ENCODE measurements at regions not wholly inside any gene's neighbourhood (a gene's known extent, or its start where the extent isn't known, plus 50 kb on each side); places are given as distances from the start of the nearest gene placed in this dataset.

DNA sequence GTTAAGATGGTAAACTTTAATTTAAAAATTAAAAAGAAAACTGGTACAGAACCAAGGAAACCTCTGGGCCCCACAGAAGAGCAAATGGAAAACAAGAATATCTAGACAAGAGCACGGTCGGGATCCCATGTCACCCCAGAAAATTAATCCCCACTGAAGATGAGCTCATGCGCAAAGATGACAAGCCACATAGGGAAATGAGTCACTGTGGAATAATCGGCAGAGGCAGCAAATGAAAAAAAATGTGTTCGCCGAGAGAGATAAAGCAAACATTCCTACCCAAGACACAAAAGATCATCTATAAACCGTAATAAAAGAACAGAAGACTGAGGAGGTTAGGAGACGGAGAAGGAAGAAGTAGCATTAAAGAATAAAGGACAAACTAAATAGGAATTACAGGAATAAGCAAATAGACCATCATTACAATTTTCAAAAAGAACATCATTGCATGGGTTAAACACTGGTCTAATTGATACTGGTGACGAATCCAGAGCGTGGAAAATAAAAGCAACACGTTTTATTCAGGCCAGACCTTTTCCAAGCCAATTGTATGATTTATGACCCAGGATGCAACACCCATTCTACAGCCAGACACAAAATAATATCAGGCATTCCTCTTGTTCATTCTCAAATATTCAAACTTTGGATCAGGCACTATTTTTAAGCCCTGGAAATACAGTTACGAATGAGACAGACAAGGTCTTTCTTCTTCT lies 138.0 kb upstream of the ARID1B start:
- TF ChIP-seq, protein P1, sequence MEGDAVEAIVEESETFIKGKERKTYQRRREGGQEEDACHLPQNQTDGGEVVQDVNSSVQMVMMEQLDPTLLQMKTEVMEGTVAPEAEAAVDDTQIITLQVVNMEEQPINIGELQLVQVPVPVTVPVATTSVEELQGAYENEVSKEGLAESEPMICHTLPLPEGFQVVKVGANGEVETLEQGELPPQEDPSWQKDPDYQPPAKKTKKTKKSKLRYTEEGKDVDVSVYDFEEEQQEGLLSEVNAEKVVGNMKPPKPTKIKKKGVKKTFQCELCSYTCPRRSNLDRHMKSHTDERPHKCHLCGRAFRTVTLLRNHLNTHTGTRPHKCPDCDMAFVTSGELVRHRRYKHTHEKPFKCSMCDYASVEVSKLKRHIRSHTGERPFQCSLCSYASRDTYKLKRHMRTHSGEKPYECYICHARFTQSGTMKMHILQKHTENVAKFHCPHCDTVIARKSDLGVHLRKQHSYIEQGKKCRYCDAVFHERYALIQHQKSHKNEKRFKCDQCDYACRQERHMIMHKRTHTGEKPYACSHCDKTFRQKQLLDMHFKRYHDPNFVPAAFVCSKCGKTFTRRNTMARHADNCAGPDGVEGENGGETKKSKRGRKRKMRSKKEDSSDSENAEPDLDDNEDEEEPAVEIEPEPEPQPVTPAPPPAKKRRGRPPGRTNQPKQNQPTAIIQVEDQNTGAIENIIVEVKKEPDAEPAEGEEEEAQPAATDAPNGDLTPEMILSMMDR (optimal IDR thresholded peaks at IDR 0.05 in 1 of 3, IDR thresholded peaks at IDR 0.05 in 1 of 3, conservative IDR thresholded peaks at IDR 0.05 in 1 of 3; ENCODE audit: extremely low read depth in 1 of 3, insufficient read depth in 2 of 3, low read length in 3 of 3), result no peak
- no peak for TF ChIP-seq EZH2 (IDR thresholded peaks at IDR 0.05; ENCODE audit: low read length)

All from keratinocyte (primary cell).